B cell (primary cell): ENCODE measurements at regions not wholly inside any gene's neighbourhood (a gene's known extent, or its start where the extent isn't known, plus 50 kb on each side); places are given as distances from the start of the nearest gene placed in this dataset.

Experiments used
- ATAC-seq: fragments of 200-7000 bp; cut with Tn5 transposase; one replicate; pipeline ENCODE4 v1.10.0; 2021; ENCODE audit warnings: low read depth, mild to moderate bottlenecking, moderate number of reproducible peaks, moderate library complexity
- CTCF ChIA-PET: fragments of 350-600 bp; sonication (Branson Sonifier 250); formaldehyde crosslinking; loops from one replicate; lab custom pipeline; 2021; ENCODE audit warnings: antibody characterized with exemption, inconsistent platforms; lab: Charles Lee
- POLR2A ChIA-PET: fragments of 350-600 bp; sonication (Branson Sonifier 250); formaldehyde crosslinking; loops from one replicate; lab custom pipeline; 2021; ENCODE audit warnings: antibody characterized with exemption; lab: Charles Lee
- DNase-seq: peaks from one replicate; pipeline ENCODE4 v3.0.0; 2013
- H2AFZ ChIP-seq: 2 replicates; pipeline ENCODE4 v1.6.1; 2012; ENCODE audit warnings: mild to moderate bottlenecking, low read depth, low read length; ENCODE audit not compliant: insufficient read depth, poor library complexity, severe bottlenecking
- H3K27ac ChIP-seq, 2 donors: 1 replicate in 1 of 2; 2 replicates in 1 of 2; pipeline ENCODE4 v1.5.1; 2012 to 2013; ENCODE audit warnings: low read length in 2 of 2, mild to moderate bottlenecking in 2 of 2, moderate library complexity in 1 of 2
- H3K27me3 ChIP-seq, 4 experiments: fragments of 200-600 bp in 1 of 4; sonication (generic) in 1 of 4; replicated peaks in 1 of 4; 1 replicate in 2 of 4; 2 replicates in 2 of 4; pipeline versions ENCODE4 v1.6.1 to v1.7.0; 2013 to 2016; ENCODE audit warnings: low read length in 3 of 4, mild to moderate bottlenecking in 2 of 4, mixed read lengths in 1 of 4, moderate library complexity in 1 of 4; ENCODE audit not compliant: insufficient read depth in 4 of 4, control insufficient read depth in 3 of 4; ENCODE audit errors: control extremely low read depth in 1 of 4
- H3K36me3 ChIP-seq, 2 experiments: replicated peaks in 1 of 2; 1 replicate in 1 of 2; 2 replicates in 1 of 2; pipeline versions ENCODE4 v1.6.1 to v1.7.1; 2013; ENCODE audit warnings: low read length in 1 of 2; ENCODE audit not compliant: insufficient read depth in 2 of 2, control insufficient read depth in 1 of 2; ENCODE audit errors: control extremely low read depth in 1 of 2, extremely low read depth in 1 of 2
- H3K4me1 ChIP-seq, 2 donors: fragments of 200-600 bp in 1 of 2; sonication (generic) in 1 of 2; 1 replicate in 1 of 2; 2 replicates in 1 of 2; pipeline versions ENCODE4 v1.5.1 to v1.6.1; 2013 to 2017; ENCODE audit warnings: low read length in 2 of 2; ENCODE audit not compliant: control insufficient read depth in 2 of 2, insufficient read depth in 2 of 2
- H3K4me2 ChIP-seq: replicated peaks from 2 replicates; pipeline ENCODE3; 2012; ENCODE audit warnings: mild to moderate bottlenecking, low read depth, low read length; ENCODE audit not compliant: poor library complexity, severe bottlenecking
- H3K4me3 ChIP-seq, 5 experiments: fragments of 200-600 bp in 1 of 5; sonication (generic) in 1 of 5; 1 replicate in 3 of 5; 2 replicates in 2 of 5; pipeline versions ENCODE4 v1.5.1 to v1.7.0; 2011 to 2016; ENCODE audit warnings: low read length in 4 of 5, mild to moderate bottlenecking in 4 of 5, low read depth in 2 of 5, control low read depth in 1 of 5, moderate library complexity in 1 of 5; ENCODE audit not compliant: insufficient read depth in 1 of 5; ENCODE audit errors: control extremely low read depth in 1 of 5, extremely low read depth in 1 of 5
- H3K79me2 ChIP-seq: fragments of 200-600 bp; sonication (generic); one replicate; pipeline ENCODE4 v1.6.0; 2016; ENCODE audit warnings: low read length; ENCODE audit not compliant: control insufficient read depth, insufficient read depth
- H3K9ac ChIP-seq: fragments of 200-600 bp; sonication (generic); 2 replicates; pipeline ENCODE4 v1.6.1; 2017; ENCODE audit warnings: mild to moderate bottlenecking, low read length, moderate library complexity
- H3K9me3 ChIP-seq, 3 donors: one replicate each; pipeline versions ENCODE4 v1.6.1 to v1.7.1; 2013; ENCODE audit warnings: low read length in 2 of 3; ENCODE audit not compliant: control insufficient read depth in 2 of 3, insufficient read depth in 1 of 3; ENCODE audit errors: control extremely low read depth in 1 of 3
- H4K20me1 ChIP-seq: 2 replicates; pipeline ENCODE4 v1.6.0; 2012; ENCODE audit warnings: mild to moderate bottlenecking, low read length; ENCODE audit not compliant: insufficient read depth, control insufficient read depth, poor library complexity, severe bottlenecking
- H3K27ac Mint-ChIP-seq: one replicate; pipeline ENCODE4 v1.8.0; 2021; ENCODE audit warnings: mixed read lengths
- H3K27me3 Mint-ChIP-seq: one replicate; pipeline ENCODE4 v1.8.0; 2021; ENCODE audit warnings: mixed read lengths
- H3K4me1 Mint-ChIP-seq: one replicate; pipeline ENCODE4 v1.8.0; 2021; ENCODE audit warnings: mixed read lengths
- H3K4me3 Mint-ChIP-seq: one replicate; pipeline ENCODE4 v1.8.0; 2021; ENCODE audit warnings: mixed read lengths
- H3K9me3 Mint-ChIP-seq: one replicate; pipeline ENCODE4 v1.8.0; 2022; ENCODE audit warnings: mixed read lengths; ENCODE audit not compliant: insufficient read depth
- CTCF ChIP-seq: fragments of 200-600 bp; IDR thresholded peaks from one replicate; pipeline ENCODE4 v1.8.0; 2022; ENCODE audit warnings: antibody characterized with exemption, mild to moderate bottlenecking
- EZH2 ChIP-seq: IDR thresholded peaks from 2 replicates; pipeline ENCODE4 v1.6.1; 2012; ENCODE audit warnings: borderline replicate concordance, low read depth, mild to moderate bottlenecking, moderate library complexity, low read length; ENCODE audit not compliant: insufficient read depth, poor library complexity, severe bottlenecking
- WGBS: methylation state at CpG from one replicate; pipeline ENCODE4 v1.1.5; 2013; ENCODE audit warnings: missing lambda C conversion rate; ENCODE audit not compliant: insufficient coverage; 5-methylcytosine and 5-hydroxymethylcytosine counted together
- intact Hi-C: fragments of 100-400 bp; cut with micrococcal nuclease; formaldehyde crosslinking; loops from one replicate; pipeline ENCODE4 v1.10.0; 2022

GRCh38 chr13:70391678-70392077, 283.4 kb upstream of the KLHL1 start:
- H3K4me3 ChIP-seq = no peak overlapping the region
- no CpG with 5 or more reads among the region's 3 CpGs for WGBS
- no peak overlapping the region for H3K9ac ChIP-seq

GRCh38 chr13:70390968-70391367, 282.7 kb upstream of the KLHL1 start:
- peaks cover 0 to 12% (median 0%) of the 10 kb centered on the region in 3 donors for H3K9me3 ChIP-seq
- H3K4me2 ChIP-seq = no peak overlapping the region
- H3K27me3 ChIP-seq = no peaks in the 10 kb centered on the region
- no peaks in the 10 kb centered on the region for H3K36me3 ChIP-seq
- H3K4me1 Mint-ChIP-seq = no peaks in the 10 kb centered on the region
- 63% methylated on average over 2 of the region's 3 CpGs for WGBS
- no peak overlapping the region for H3K4me3 Mint-ChIP-seq
- ChIA-PET CTCF (no interaction called here), POLR2A (no interaction called here)
- H3K9ac ChIP-seq = no peak overlapping the region
- H3K27ac Mint-ChIP-seq = no peak overlapping the region
- H3K27ac ChIP-seq = no peak overlapping the region
- intact Hi-C loops = no loop called here
- ATAC-seq (no peak), DNase-seq (no peak)
- peaks cover 2% of the 10 kb centered on the region for H3K9me3 Mint-ChIP-seq
- no peaks in the 10 kb centered on the region for H3K27me3 Mint-ChIP-seq
- TF ChIP-seq CTCF (no peak), EZH2 (no peak)
- H4K20me1 ChIP-seq = no peaks in the 10 kb centered on the region
- no peak overlapping the region for H2AFZ ChIP-seq
- no peak overlapping the region for H3K4me3 ChIP-seq
- no peaks in the 10 kb centered on the region for H3K4me1 ChIP-seq
- no peaks in the 10 kb centered on the region for H3K79me2 ChIP-seq

More at GRCh38 chr13:70391678-70392077, 283.4 kb upstream of the KLHL1 start:
- Histone ChIP-seq H3K27me3 (no peaks in the 10 kb centered on the region), H3K4me2 (no peak overlapping the region), H3K36me3 (no peaks in the 10 kb centered on the region), H3K4me1 (no peaks in the 10 kb centered on the region), H3K27ac (no peak overlapping the region), H2AFZ (no peak overlapping the region), H3K9me3 (peaks cover 0 to 5% (median 0%) of the 10 kb centered on the region in 3 donors), H3K79me2 (no peaks in the 10 kb centered on the region), H4K20me1 (no peaks in the 10 kb centered on the region)
- ChIA-PET CTCF (no interaction called here), POLR2A (no interaction called here)
- Mint-ChIP-seq H3K4me1 (no peaks in the 10 kb centered on the region), H3K27ac (no peak overlapping the region), H3K27me3 (no peaks in the 10 kb centered on the region), H3K4me3 (no peak overlapping the region), H3K9me3 (peaks cover 2% of the 10 kb centered on the region)
- ATAC-seq (no peak), DNase-seq (no peak)
- no peak for TF ChIP-seq EZH2
- no peak for TF ChIP-seq CTCF
- intact Hi-C loops = no loop called here
